Tibial nerve (tissue), 4 donors: ENCODE measurements at regions not wholly inside any gene's neighbourhood (a gene's known extent, or its start where the extent isn't known, plus 50 kb on each side); places are given as distances from the start of the nearest gene placed in this dataset.

Experiments
- EP300 ChIP-seq, 2 donors: sonication (generic); formaldehyde crosslinking; IDR thresholded peaks; one replicate each; pipeline ENCODE4 v1.6.1; 2017; ENCODE audit warnings: antibody characterized with exemption in 2 of 2, mild to moderate bottlenecking in 1 of 2
- POLR2A ChIP-seq, 2 donors: fragments of 450-650 bp; IDR thresholded peaks; one replicate each; pipeline ENCODE4 v1.6.1; 2017; ENCODE audit warnings: antibody characterized with exemption in 2 of 2, mild to moderate bottlenecking in 2 of 2, moderate library complexity in 2 of 2
- TF ChIP-seq, protein P1 (sequence below), 5 experiments: fragments of 200-600 bp in 3 of 5; fragments of 450-650 bp in 2 of 5; sonication (generic) in 3 of 5; IDR thresholded peaks; one replicate each; pipeline ENCODE4 v1.5.1; 2016 to 2019; ENCODE audit warnings: antibody characterized with exemption in 5 of 5, mild to moderate bottlenecking in 3 of 5, moderate library complexity in 2 of 5

GRCh38 chr10:58968389-58968755 is 208.1 kb upstream of the PHYHIPL start:
- TF ChIP-seq, protein P1, sequence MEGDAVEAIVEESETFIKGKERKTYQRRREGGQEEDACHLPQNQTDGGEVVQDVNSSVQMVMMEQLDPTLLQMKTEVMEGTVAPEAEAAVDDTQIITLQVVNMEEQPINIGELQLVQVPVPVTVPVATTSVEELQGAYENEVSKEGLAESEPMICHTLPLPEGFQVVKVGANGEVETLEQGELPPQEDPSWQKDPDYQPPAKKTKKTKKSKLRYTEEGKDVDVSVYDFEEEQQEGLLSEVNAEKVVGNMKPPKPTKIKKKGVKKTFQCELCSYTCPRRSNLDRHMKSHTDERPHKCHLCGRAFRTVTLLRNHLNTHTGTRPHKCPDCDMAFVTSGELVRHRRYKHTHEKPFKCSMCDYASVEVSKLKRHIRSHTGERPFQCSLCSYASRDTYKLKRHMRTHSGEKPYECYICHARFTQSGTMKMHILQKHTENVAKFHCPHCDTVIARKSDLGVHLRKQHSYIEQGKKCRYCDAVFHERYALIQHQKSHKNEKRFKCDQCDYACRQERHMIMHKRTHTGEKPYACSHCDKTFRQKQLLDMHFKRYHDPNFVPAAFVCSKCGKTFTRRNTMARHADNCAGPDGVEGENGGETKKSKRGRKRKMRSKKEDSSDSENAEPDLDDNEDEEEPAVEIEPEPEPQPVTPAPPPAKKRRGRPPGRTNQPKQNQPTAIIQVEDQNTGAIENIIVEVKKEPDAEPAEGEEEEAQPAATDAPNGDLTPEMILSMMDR (IDR thresholded peaks at IDR 0.05) = no peak
- TF ChIP-seq EP300 (IDR thresholded peaks at IDR 0.05) = no peak
- TF ChIP-seq POLR2A (IDR thresholded peaks at IDR 0.05) = no peak
